Nucleus accumbens (tissue), 56 donors: ENCODE measurements at regions not wholly inside any gene's neighbourhood (a gene's known extent, or its start where the extent isn't known, plus 50 kb on each side); places are given as distances from the start of the nearest gene placed in this dataset.
"Not testable (repeated sequence)": the region's sequence is repeated elsewhere in the genome, so short reads cannot be mapped to it uniquely, and the experiment has no call there.

Experiments used
- DNase-seq, 56 donors: peaks; one replicate each; lab custom pipeline; 2025; lab: John Stamatoyannopoulos, UW

GRCh38 chr3:135393159-135393558 lies 572.4 kb upstream of the PPP2R3A start:
- DNase-seq = no peak

- no peak for DNase-seq
Observed at GRCh38 chr3:135393898-135394525, 571.5 kb upstream of the PPP2R3A start.

GRCh38 chr3:135412475-135412874 lies 553.1 kb upstream of the PPP2R3A start:
- no peak for DNase-seq

- DNase-seq = no peak
Observed at GRCh38 chr3:135416182-135416581, 549.3 kb upstream of the PPP2R3A start.

- no peak for DNase-seq
Observed at GRCh38 chr3:135419155-135419554, 546.4 kb upstream of the PPP2R3A start.

GRCh38 chr3:135426508-135426907 lies 539.0 kb upstream of the PPP2R3A start:
- DNase-seq = no peak

GRCh38 chr3:135432402-135432801 lies 533.1 kb upstream of the PPP2R3A start:
- no peak for DNase-seq

GRCh38 chr3:135438889-135439597 lies 526.5 kb upstream of the PPP2R3A start:
- not testable (repeated sequence) for DNase-seq

GRCh38 chr3:135439632-135440031 lies 525.9 kb upstream of the PPP2R3A start:
- DNase-seq = peak in 6 of 56 donors; percentile 7 to 26 (median 14)

GRCh38 chr3:135440233-135440632 lies 525.3 kb upstream of the PPP2R3A start:
- no peak for DNase-seq

GRCh38 chr3:135440746-135441145 lies 524.8 kb upstream of the PPP2R3A start:
- DNase-seq = no peak

GRCh38 chr3:135444058-135444457 lies 521.5 kb upstream of the PPP2R3A start:
- no peak for DNase-seq

GRCh38 chr3:135447483-135447882 lies 518.0 kb upstream of the PPP2R3A start:
- no peak for DNase-seq

- no peak for DNase-seq
Observed at GRCh38 chr3:135448520-135448919, 517.0 kb upstream of the PPP2R3A start.

GRCh38 chr3:135449046-135449445 lies 516.5 kb upstream of the PPP2R3A start:
- no peak for DNase-seq

- DNase-seq = no peak
Observed at GRCh38 chr3:135451037-135451785, 514.3 kb upstream of the PPP2R3A start.

GRCh38 chr3:135452881-135453280 lies 512.6 kb upstream of the PPP2R3A start:
- no peak for DNase-seq

GRCh38 chr3:135453326-135453725 lies 512.2 kb upstream of the PPP2R3A start:
- DNase-seq = no peak

GRCh38 chr3:135454890-135455289 lies 510.6 kb upstream of the PPP2R3A start:
- DNase-seq = no peak

- no peak for DNase-seq
Observed at GRCh38 chr3:135456108-135456790, 509.3 kb upstream of the PPP2R3A start.
